ENCODE measurements at regions not wholly inside any gene's neighbourhood (a gene's known extent, or its start where the extent isn't known, plus 50 kb on each side); places are given as distances from the start of the nearest gene placed in this dataset.

GRCh38 chr6:168902075-168902474 lies 351.6 kb downstream of the THBS2 start:
- no peak overlapping the region for H3K4me2 ChIP-seq (replicated peaks; ENCODE audit: low read depth, low read length, poor library complexity, severe bottlenecking)
- CTCF ChIA-PET = no interaction called here
- Mint-ChIP-seq H3K27me3 (peaks cover 14% of the 10 kb centered on the region), H3K4me3 (no peak overlapping the region), H3K9me3 (ENCODE audit: insufficient read depth) (no peaks in the 10 kb centered on the region), H3K4me1 (no peaks in the 10 kb centered on the region), H3K27ac (no peak overlapping the region)
- ATAC-seq (ENCODE audit: low read depth) (no peak), DNase-seq (no peak)
- no peaks in the 10 kb centered on the region for H3K36me3 ChIP-seq (replicated peaks in 1 of 2; ENCODE audit: control extremely low read depth in 1 of 2, control insufficient read depth in 1 of 2, extremely low read depth in 1 of 2, insufficient read depth in 2 of 2, low read length in 1 of 2)
- POLR2A ChIA-PET = no interaction called here
- WGBS (ENCODE audit: insufficient coverage) = no CpG with 5 or more reads among the region's 6 CpGs
- peaks cover 0 to under 1% (median 0%) of the 10 kb centered on the region in 4 experiments for H3K27me3 ChIP-seq (replicated peaks in 1 of 4; ENCODE audit: control extremely low read depth in 1 of 4, control insufficient read depth in 3 of 4, insufficient read depth in 4 of 4, low read length in 3 of 4)
- intact Hi-C loops (cut with micrococcal nuclease) = no loop called here
- no peaks in the 10 kb centered on the region for H3K4me1 ChIP-seq (ENCODE audit: control insufficient read depth in 2 of 2, insufficient read depth in 2 of 2, low read length in 2 of 2)
- no peak overlapping the region for H3K4me3 ChIP-seq (ENCODE audit: control extremely low read depth in 1 of 5, extremely low read depth in 1 of 5, insufficient read depth in 1 of 5, low read depth in 2 of 5, low read length in 4 of 5)
- TF ChIP-seq CTCF (IDR thresholded peaks at IDR 0.05) (no peak), EZH2 (IDR thresholded peaks at IDR 0.05; ENCODE audit: borderline replicate concordance, insufficient read depth, low read depth, low read length, poor library complexity, severe bottlenecking) (no peak)
- no peak overlapping the region for H3K27ac ChIP-seq (ENCODE audit: low read length in 2 of 2)
- H3K9ac ChIP-seq (ENCODE audit: low read length) = no peak overlapping the region
- no peaks in the 10 kb centered on the region for H4K20me1 ChIP-seq (ENCODE audit: control insufficient read depth, insufficient read depth, low read length, poor library complexity, severe bottlenecking)
- no peak overlapping the region for H2AFZ ChIP-seq (ENCODE audit: insufficient read depth, low read depth, low read length, poor library complexity, severe bottlenecking)
- no peaks in the 10 kb centered on the region for H3K9me3 ChIP-seq (ENCODE audit: control extremely low read depth in 1 of 3, control insufficient read depth in 2 of 3, insufficient read depth in 1 of 3, low read length in 2 of 3)
- no peaks in the 10 kb centered on the region for H3K79me2 ChIP-seq (ENCODE audit: control insufficient read depth, insufficient read depth, low read length)

GRCh38 chr6:168901076-168901475 lies 352.6 kb downstream of the THBS2 start:
- Histone ChIP-seq H3K9me3 (ENCODE audit: control extremely low read depth in 1 of 3, control insufficient read depth in 2 of 3, insufficient read depth in 1 of 3, low read length in 2 of 3) (peaks cover 0 to 6% (median 0%) of the 10 kb centered on the region in 3 donors), H3K4me3 (ENCODE audit: control extremely low read depth in 1 of 5, extremely low read depth in 1 of 5, insufficient read depth in 1 of 5, low read depth in 2 of 5, low read length in 4 of 5) (no peak overlapping the region), H3K4me1 (ENCODE audit: control insufficient read depth in 2 of 2, insufficient read depth in 2 of 2, low read length in 2 of 2) (no peaks in the 10 kb centered on the region), H3K9ac (ENCODE audit: low read length) (no peak overlapping the region), H2AFZ (ENCODE audit: insufficient read depth, low read depth, low read length, poor library complexity, severe bottlenecking) (no peak overlapping the region), H3K4me2 (replicated peaks; ENCODE audit: low read depth, low read length, poor library complexity, severe bottlenecking) (no peak overlapping the region), H3K79me2 (ENCODE audit: control insufficient read depth, insufficient read depth, low read length) (no peaks in the 10 kb centered on the region), H3K36me3 (replicated peaks in 1 of 2; ENCODE audit: control extremely low read depth in 1 of 2, control insufficient read depth in 1 of 2, extremely low read depth in 1 of 2, insufficient read depth in 2 of 2, low read length in 1 of 2) (no peaks in the 10 kb centered on the region), H3K27me3 (replicated peaks in 1 of 4; ENCODE audit: control extremely low read depth in 1 of 4, control insufficient read depth in 3 of 4, insufficient read depth in 4 of 4, low read length in 3 of 4) (peaks cover 0 to 2% (median 0%) of the 10 kb centered on the region in 4 experiments), H4K20me1 (ENCODE audit: control insufficient read depth, insufficient read depth, low read length, poor library complexity, severe bottlenecking) (no peaks in the 10 kb centered on the region), H3K27ac (ENCODE audit: low read length in 2 of 2) (no peak overlapping the region)
- Mint-ChIP-seq H3K4me3 (no peak overlapping the region), H3K27me3 (peaks cover 14% of the 10 kb centered on the region), H3K4me1 (no peaks in the 10 kb centered on the region), H3K9me3 (ENCODE audit: insufficient read depth) (no peaks in the 10 kb centered on the region), H3K27ac (no peak overlapping the region)
- ChIA-PET POLR2A (no interaction called here), CTCF (interaction anchor here (1.1 kb wide), 1 partner anchor 12 kb away, joined by 3 read pairs; no protein-coding TSS in a partner anchor)
- DNase-seq (no peak), ATAC-seq (ENCODE audit: low read depth) (no peak)
- intact Hi-C loops (cut with micrococcal nuclease) = no loop called here
- WGBS (ENCODE audit: insufficient coverage) = 95% methylated on average over 19 of the region's 19 CpGs
- TF ChIP-seq CTCF (IDR thresholded peaks at IDR 0.05) (no peak), EZH2 (IDR thresholded peaks at IDR 0.05; ENCODE audit: borderline replicate concordance, insufficient read depth, low read depth, low read length, poor library complexity, severe bottlenecking) (no peak)

All from B cell (primary cell).